Kidney capillary endothelial cell (primary cell): ENCODE measurements at regions not wholly inside any gene's neighbourhood (a gene's known extent, or its start where the extent isn't known, plus 50 kb on each side); places are given as distances from the start of the nearest gene placed in this dataset.
A peak's percentile ranks its signal among the peaks of the same experiment; 100 is the strongest.
"Not testable (repeated sequence)": the region's sequence is repeated elsewhere in the genome, so short reads cannot be mapped to it uniquely, and the experiment has no call there.

Source experiments
- DNase-seq: peaks from one replicate; pipeline ENCODE4 v3.0.0-alpha.2; 2018; ENCODE audit warnings: low spot score

- DNase-seq: no peak
Observed at GRCh38 chr4:124053872-124054538, 657.4 kb downstream of the SPRY1 start.

- DNase-seq: no peak
Observed at GRCh38 chr4:124055336-124055735, 657.2 kb downstream of the ANKRD50 start.

DNA sequence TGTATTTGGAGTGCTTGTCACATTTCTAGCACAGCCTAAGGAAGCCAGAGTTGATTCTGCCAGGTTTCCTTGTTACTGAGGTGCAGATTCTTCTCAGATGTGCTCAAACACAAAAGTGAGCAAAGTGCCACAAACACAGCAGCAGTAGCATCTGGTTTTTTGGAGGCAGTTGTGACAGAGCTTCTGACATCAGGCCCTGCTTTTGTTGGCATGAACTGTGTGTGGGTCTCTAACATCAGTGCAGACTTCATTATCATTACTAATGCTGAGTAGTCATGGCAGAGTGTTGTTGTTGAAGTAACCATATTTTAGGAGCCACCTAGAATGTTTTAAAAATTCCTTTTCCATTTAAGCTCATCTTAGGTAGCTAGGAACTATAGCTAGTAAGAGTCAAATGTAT is 656.6 kb downstream of the ANKRD50 start:
- no peak for DNase-seq

DNA sequence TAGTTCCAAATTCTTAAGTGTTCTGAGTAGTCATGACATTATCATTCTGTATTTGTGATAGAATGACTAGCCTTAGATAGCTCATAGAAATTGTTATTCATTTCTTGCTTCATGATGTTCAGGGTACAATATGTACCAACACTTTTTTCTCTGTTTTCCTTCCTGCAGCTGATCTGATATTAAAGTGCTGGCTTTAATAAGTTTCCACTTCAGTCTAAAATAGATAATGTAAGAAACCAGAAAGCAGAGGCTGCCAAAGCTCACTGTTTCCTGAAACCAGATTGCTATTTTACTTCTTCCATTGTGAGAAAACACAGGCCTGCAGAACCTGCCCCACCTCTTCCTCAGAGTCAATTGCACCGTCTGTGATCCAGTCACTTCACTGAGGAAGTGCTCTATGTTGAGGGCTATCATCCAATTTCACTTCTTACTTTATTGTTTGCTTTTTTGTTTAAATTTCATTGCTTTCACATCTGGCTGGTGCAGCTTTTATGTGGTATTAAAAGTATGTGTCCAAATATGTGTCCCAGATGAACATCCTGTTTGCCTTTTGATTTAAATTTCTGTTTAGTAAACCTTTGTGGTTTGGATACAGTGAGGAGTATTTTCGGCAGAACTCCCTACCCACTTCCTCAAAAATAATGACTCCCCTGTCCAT is 652.1 kb downstream of the ANKRD50 start:
- DNase-seq: peak; percentile 9

DNA sequence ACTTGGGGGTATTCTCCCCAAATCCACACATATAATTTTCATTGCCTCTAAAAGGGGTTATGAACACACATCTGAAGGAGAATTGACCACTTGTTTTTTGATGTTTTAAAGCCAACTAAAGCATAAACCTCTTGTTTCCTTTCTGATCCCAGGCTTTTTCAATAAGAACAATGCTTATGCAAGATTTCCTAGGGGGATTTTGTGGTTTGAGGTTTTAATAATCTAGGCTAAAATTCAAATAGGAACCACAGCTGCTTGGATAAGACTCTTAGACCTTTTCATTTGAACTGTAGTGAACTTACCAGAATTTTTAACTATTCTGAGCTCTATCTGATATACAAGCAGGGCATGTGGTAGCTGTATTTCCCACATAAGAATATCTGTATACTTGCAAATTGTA is 651.1 kb downstream of the ANKRD50 start:
- DNase-seq: no peak

DNA sequence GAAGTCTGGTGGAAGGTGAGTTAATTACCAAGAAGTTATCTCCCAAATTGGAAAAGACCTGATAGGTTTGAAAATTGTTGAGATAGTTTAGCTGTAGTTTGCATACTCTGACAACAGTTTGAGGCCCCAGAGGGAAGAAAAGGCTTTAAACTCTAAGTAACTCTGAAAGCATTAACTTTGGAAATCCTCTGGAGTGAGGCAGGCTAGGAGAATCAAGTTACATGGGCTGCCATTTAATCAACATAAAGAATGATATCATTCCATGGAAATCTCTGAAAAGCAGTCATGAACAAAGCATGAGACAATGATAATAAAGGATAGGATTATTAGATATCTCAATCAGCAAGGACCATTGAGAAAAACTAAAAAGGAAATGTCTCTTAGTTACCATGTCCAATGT is 647.1 kb downstream of the ANKRD50 start:
- no peak for DNase-seq

- DNase-seq: no peak
Observed at GRCh38 chr4:124065936-124066335, 646.6 kb downstream of the ANKRD50 start.

DNA sequence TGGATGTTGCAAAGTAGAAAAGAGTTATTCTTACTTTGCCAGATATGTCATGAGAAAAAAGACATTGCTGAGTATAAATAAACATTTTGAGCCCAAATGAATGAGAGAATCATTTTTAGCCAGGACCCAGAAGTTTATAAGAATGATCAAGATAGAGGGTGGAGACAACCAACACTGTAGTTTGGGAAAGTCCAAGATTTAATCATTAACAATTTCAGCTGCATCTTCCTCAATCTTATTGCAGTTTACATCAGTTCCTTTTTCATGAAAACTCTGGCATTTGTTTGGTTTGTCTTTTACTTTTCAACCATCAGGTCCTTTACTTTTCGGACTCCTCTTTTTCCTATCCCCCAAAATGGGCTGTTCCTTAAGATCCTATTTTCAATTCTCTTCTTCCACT is 645.9 kb downstream of the ANKRD50 start:
- DNase-seq: no peak

DNA sequence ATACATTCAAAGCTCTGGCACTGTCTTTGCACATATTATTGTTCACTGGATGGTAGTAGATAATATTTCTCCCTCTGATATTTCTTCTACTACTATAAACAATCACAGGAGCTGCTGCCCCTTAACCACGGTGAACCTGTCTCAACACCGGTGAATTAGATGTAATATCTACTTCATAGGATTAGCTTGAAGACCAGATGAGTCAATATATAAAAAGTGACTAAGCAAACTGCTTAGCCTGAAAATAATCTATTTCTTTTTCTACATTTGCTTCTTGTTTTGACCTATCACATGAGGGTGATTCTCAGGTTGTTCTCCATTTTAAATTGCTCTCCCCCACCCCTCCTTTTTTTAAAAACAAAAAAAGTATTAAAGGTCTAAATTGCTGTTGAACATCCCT is 645.5 kb downstream of the ANKRD50 start:
- no peak for DNase-seq

GRCh38 chr4:124070688-124071484 is 641.6 kb downstream of the ANKRD50 start:
- peak; percentile 4 for DNase-seq

GRCh38 chr4:124075276-124075675 is 637.3 kb downstream of the ANKRD50 start:
- DNase-seq: not testable (repeated sequence)

GRCh38 chr4:124079174-124079780 is 633.3 kb downstream of the ANKRD50 start:
- DNase-seq: no peak

GRCh38 chr4:124083711-124084110 is 628.8 kb downstream of the ANKRD50 start:
- no peak for DNase-seq

DNA sequence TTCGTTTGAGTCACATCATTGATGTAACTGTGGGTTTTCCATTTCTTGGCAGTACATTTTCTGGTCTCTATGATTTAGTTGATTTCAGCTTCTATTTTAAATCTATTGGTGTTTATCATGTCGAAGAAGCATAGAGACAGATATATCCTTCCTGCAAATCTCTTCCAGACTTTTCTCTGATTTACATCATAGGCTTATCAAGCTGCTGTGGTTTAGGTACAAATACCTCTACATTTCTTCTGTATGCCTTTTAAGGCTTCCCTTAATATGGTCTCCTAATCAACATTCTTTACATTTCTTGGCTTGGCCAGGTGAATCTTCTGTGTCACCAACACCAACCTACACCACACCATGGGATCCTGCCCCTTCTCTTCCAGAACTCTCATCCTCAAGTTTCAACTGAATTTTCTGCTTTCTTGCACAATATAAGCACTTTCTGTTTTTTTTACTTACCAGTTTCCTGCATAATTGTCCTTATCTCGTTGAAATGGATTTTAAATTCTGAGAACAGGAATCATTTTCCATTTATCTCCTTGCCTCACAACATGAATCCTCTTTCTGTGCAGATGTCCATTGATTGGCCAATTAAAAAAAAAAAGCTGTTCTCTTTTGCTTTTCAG is 626.9 kb downstream of the ANKRD50 start:
- DNase-seq: no peak

DNA sequence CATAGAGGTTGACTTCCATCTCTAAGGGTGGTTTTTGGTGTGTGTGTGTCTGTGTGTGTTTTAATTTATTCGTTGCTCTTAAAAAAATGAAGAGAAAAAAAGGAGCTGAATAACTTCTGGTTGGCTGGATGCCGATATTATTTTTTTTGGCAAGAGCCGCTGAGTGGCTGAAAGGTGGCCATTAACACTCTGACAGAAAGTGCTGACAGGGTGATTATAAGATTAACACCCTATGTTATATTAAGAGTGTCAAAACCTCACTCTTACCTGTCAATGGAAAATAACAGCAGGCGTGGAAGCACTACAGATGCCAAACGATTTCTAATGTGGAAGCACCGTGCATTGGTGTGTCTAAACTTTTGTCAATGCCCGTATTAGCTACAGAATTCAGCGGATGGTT is 622.5 kb downstream of the ANKRD50 start:
- no peak for DNase-seq

DNA sequence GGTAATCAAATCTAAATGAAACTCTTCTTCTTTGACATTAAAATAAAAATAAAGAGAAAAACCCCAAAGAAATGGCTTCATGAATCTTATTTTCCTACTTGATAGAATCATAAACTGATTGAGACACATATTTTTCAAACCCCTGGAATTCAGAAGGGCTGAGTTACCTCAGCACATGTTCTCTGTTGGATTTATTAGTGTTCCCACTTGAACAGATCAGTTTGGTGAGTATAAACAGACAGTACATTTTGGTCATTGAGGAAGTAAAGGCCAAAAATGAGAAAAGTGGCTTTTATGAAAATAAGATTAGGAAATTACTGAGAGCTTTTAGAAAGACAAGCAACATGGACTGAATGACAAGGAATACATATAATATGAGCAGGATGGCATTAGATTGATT is 620.4 kb downstream of the ANKRD50 start:
- no peak for DNase-seq

DNA sequence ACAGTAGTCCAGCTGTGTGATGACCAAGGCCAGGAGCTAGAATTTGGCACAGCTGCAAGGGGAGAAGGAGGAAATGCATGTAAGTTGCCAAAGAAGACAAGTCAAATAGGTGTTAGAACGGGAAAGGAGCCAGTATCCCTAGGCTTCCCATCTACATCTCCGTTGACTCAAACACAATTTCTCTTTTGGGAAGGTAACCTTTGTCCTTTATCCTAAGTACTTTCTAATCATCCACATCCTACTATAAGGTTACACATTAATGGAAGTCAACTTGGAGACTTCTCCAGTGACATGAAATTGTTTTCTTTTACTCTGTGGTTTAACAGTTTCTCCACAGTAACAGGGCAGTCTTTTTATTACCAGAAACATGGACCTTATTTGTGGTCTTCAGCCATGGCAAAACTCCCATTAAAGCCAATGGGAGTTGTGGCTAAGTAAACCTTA is 620.0 kb downstream of the ANKRD50 start:
- no peak for DNase-seq

DNA sequence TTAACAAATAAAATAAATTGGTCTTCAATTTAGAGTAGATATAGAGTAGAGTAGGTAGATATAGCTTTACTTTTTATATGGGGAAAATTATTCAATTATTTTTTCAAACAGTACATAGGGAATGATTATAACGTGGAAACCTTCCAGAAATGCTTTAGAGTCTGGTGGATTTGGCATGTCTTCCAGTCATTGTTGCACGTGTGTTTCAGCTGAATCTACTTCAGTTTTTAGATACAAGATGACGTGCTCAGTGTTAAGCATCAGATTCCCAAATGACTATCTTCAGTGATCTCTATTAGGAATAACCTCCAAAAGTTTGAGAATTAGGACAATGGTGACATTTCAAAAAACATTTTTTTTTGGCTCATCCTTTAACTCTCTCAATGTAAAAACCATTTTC is 616.9 kb downstream of the ANKRD50 start:
- DNase-seq: no peak

GRCh38 chr4:124096290-124096689 is 616.2 kb downstream of the ANKRD50 start:
- no peak for DNase-seq

DNA sequence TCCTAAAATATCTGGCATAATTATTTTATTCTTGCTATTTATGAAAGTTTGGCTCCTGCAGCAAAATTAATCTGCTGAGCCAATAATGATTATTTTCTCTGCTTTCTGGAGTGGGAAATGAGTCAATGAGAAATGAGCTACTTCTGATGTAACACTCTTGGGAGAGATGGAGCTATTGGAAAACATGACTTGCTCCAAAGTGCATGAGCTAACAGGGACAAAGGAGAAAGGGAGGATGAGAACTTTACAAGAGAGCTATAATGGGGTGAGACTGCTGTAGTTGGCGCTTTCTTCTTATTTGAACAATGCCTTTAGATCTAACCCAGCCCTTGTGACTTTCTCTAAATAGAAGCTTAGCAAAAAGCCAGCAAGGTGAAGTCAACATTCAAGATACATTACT is 615.1 kb downstream of the ANKRD50 start:
- DNase-seq: no peak

DNA sequence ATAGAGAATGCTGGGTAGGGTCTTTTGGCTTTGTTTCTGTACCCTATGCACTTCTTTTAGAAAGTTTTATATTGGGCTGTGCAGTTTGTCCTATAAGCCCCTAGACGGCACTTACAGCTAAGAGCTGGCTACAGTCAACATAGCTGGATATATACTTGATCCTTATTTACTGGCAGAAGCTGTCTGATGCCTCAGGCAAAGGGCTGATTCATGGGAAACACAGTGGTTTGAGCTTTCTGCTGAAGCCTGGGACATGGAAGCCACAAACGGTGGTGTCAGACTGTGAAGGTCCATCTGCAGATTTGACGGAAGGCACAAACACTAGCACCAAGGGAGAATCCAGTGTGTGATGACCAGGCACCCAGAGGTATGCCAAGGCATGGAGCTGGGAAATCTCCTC is 608.4 kb downstream of the ANKRD50 start:
- DNase-seq: no peak

- DNase-seq: no peak
Observed at GRCh38 chr4:124104628-124105027, 607.9 kb downstream of the ANKRD50 start.
